SKM-1 (cell line): ENCODE measurements at regions not wholly inside any gene's neighbourhood (a gene's known extent, or its start where the extent isn't known, plus 50 kb on each side); places are given as distances from the start of the nearest gene placed in this dataset.

Source experiments
- DNase-seq: peaks from one replicate; lab custom pipeline; 2025; ENCODE audit not compliant: unreplicated experiment; lab: John Stamatoyannopoulos, UW

GRCh38 chr1:101089613-101090338 lies 64.2 kb upstream of the DPH5 start:
- no peak for DNase-seq

- DNase-seq, result no peak
Observed at GRCh38 chr1:101088431-101088830, 62.8 kb upstream of the DPH5 start.

- DNase-seq, result no peak
Observed at GRCh38 chr1:101086783-101087182, 61.2 kb upstream of the DPH5 start.

GRCh38 chr1:101081496-101082488 lies 56.2 kb upstream of the DPH5 start:
- no peak for DNase-seq

GRCh38 chr1:101080859-101081258 lies 55.3 kb upstream of the DPH5 start:
- DNase-seq, result no peak

GRCh38 chr1:101079341-101079740 lies 53.8 kb upstream of the DPH5 start:
- DNase-seq, result no peak

- DNase-seq, result no peak
Observed at GRCh38 chr1:101077849-101078248, 52.3 kb upstream of the DPH5 start.

GRCh38 chr1:101075926-101076325 lies 50.3 kb upstream of the DPH5 start:
- DNase-seq, result no peak
